GM18951 (cell line): ENCODE measurements at regions not wholly inside any gene's neighbourhood (a gene's known extent, or its start where the extent isn't known, plus 50 kb on each side); places are given as distances from the start of the nearest gene placed in this dataset.
"Not testable (repeated sequence)": the region's sequence is repeated elsewhere in the genome, so short reads cannot be mapped to it uniquely, and the experiment has no call there.

Source experiments
- POLR2A ChIP-seq: IDR thresholded peaks from 4 replicates; pipeline ENCODE4 v1.6.1; 2011; ENCODE audit warnings: mild to moderate bottlenecking; ENCODE audit not compliant: insufficient read length, insufficient read depth; ENCODE audit errors: extremely low read depth
- in situ Hi-C: fragments of 300-500 bp; cut with MboI; formaldehyde crosslinking; loops from one replicate; pipeline ENCODE4 v1.12.0; 2022; ENCODE audit warnings: low sequenced_read_pairs, mixed read lengths, inconsistent platforms; ENCODE audit not compliant: unreplicated experiment

DNA sequence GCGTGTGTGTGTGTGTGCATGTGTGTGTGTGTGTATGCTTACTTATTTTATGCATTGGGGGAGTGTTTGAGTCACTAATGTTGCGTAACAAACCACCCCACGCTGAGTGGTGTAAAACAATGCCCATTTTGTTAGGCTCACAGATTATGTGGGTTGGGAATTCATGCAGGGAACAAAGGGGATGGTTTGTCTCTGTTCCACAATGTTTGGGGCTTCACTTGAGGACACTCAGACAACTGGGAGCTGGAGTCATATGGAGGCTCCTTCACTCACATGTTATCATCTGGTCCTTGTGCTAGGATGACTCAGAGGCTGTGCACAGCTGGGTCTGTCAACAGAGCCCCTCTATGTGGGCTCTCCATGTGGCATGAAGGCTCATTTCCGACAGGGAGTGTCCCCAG lies 51.3 kb upstream of the LARGE1 start:
- in situ Hi-C loops: no loop called here
- no peak for TF ChIP-seq POLR2A

- no peak for TF ChIP-seq POLR2A
- in situ Hi-C loops: no loop called here
Measured at GRCh38 chr22:33975841-33976240, 55.6 kb upstream of the LARGE1 start.

DNA sequence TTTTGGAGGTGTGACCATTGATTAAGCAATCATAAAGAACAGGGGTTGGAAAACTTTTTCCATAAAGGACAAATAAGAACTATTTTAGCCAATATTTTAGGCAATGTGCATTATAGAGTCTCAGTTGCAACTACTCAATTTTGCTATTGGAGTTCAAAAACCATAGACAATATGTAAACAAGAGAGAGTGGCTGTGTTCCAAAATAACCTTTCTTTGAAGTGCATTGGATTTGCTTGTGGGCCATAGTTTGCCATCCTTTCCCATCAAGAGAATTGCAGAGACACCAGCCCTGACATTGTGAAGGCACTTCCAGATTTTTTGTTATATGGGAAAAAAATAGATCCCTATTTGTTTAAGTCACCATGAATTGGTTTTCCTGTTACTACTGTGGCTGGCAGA lies 63.3 kb upstream of the LARGE1 start:
- in situ Hi-C loops: no loop called here

GRCh38 chr22:33984211-33984610 lies 63.9 kb upstream of the LARGE1 start:
- no peak for TF ChIP-seq POLR2A
- in situ Hi-C loops: no loop called here

More for the DNA sequence above, 63.3 kb upstream of the LARGE1 start:
- no peak for TF ChIP-seq POLR2A

DNA sequence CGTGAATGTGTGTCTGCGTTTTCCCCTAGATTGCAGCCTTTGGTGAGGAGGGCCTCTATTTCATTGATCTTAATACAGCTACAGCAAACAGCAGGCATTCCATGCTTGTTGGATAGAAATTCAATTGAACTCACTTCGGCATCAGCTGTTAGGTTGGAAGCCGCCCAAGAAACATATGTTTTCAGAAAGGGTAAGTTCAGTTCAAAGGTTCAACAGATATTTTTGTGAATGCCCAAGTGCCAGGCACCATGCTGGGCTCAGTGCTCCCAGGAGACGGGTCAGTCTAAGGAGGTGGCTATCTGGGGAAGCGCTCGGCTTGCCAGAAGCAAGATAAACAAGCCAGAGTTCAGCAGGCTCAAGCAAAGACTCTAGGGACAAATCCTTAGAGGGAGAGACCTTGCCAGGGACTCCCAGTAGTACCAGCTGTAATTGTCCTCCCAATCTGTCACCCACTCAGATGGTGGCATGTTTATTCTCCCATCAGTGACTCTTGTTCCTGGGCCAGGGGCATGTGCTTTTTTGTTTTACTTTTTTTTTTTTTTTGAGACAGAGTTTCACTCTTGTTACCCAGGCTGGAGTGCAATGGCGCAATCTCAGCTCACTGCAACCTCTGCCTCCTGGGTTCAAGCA lies 64.5 kb upstream of the LARGE1 start:
- in situ Hi-C loops: no loop called here

GRCh38 chr22:33985506-33985905 lies 65.2 kb upstream of the LARGE1 start:
- TF ChIP-seq POLR2A: no peak
- in situ Hi-C loops: no loop called here

More for the DNA sequence above, 64.5 kb upstream of the LARGE1 start:
- no peak for TF ChIP-seq POLR2A

GRCh38 chr22:33986167-33986771 lies 66.0 kb upstream of the LARGE1 start:
- in situ Hi-C loops: no loop called here
- no peak for TF ChIP-seq POLR2A

GRCh38 chr22:33986954-33987353 lies 66.7 kb upstream of the LARGE1 start:
- in situ Hi-C loops: no loop called here
- no peak for TF ChIP-seq POLR2A

DNA sequence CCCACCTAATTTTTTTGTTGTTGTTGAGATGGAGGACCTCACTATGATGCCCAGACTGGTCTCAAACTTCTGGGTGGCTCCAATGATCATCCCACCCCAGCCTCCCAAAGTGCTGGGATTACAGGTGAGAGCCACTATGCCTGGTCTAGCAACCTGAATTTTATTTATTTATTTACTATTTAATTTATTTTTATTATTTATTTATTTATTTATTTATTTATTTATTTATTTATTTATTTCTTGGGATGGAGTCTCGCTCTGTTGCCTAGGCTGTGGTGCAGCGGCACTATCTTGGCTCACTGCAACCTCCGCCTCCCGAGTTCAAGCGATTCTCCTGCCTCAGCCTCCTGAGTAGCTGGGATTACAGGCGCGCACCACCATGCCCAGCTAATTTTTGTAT lies 69.0 kb upstream of the LARGE1 start:
- in situ Hi-C loops: not testable (repeated sequence)

GRCh38 chr22:33991620-33992019 lies 71.3 kb upstream of the LARGE1 start:
- in situ Hi-C loops: no loop called here
- no peak for TF ChIP-seq POLR2A

GRCh38 chr22:33996824-33997223 lies 76.5 kb upstream of the LARGE1 start:
- in situ Hi-C loops: no loop called here
- no peak for TF ChIP-seq POLR2A

DNA sequence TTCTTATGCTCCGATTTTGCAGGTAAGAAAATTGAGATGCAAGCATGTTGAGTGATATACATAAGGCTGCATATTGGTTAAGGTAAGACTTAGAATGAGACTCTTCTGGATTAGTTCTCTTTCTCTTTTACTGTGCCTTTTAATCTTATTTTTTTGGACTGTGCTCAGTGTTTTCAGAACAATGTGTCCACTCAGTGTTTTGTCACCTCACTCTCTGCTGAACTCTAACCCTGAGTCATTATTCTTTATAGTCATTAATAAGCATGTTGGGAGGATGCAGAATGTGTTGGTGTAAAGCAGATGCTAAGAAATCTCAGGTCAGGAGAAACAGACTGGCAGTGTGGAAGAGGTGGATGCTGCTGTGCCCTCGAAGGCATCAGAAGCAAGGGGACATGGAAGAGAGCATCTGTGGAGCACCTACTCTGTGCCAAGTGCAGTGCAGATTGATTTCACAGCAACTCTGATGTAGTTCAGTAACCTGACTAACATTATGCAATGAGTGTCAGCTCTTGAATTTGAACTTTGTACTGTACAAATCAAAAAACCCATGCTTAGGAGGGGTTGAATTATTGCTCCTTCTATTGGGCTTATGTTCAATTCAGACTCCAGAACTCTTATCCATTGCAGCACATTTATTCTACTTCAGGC lies 80.7 kb upstream of the LARGE1 start:
- in situ Hi-C loops: no loop called here
- no peak for TF ChIP-seq POLR2A

DNA sequence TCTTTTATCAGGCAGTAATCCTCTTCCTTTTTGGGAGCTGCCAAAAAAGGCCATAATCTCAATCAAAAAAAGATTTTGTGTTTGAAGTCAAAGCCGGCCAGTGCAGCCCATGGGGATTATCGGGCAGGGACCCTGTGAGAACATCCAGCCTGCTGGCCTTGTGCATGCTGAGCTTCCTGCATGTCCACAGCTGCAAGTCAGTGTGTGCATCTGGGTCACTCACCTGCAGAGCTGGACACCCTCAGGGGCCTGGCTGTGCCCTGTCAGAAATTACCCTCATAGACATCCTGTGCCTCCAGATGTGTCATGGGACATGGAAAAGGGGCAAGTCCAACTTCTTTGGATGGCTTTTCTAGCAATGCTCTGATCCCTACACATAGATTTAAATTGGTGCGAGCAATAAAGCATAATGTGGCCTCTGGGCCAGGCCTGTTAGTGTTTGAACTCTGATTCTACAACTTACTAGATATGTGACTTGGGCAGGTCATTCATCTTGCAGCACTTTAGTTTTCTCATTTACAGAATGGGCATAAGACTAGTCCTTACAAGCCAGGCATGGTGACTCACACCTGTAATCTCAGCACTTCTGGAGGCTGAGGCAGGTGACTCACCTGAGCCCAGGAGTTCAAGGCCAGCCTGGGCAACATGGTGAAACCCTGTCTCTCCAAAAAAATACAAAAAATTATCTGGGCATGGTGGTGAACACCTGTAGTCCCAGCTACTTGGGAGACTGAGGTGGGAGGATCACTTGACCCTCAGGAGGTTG lies 81.6 kb upstream of the LARGE1 start:
- TF ChIP-seq POLR2A: no peak
- in situ Hi-C loops: no loop called here
